HG02938 (cell line): ENCODE measurements at regions not wholly inside any gene's neighbourhood (a gene's known extent, or its start where the extent isn't known, plus 50 kb on each side); places are given as distances from the start of the nearest gene placed in this dataset.

ENCODE experiments used
- ATAC-seq: cut with Tn5 transposase; IDR thresholded peaks from one replicate; pipeline ENCODE4 v1.9.1; 2021; ENCODE audit warnings: mild to moderate bottlenecking, moderate library complexity; ENCODE audit not compliant: unreplicated experiment

DNA sequence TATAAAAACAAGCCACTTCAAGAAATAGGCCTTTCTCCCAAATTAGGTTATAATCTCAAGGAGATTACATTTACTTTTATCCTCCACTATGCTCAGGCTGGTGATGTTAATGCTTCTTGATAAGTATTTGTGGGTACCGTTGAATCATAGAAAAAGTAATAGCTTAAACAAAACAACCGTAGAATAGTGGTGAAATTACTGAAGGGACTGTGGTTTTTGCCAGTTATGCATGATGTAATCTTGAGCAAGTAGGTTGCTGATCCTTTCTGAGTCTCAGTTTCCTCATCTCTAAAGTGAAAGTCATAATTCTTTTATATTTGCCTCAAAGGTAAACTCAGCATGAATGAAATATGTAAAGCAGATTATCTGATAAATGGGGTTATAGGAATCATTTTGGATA, 187.3 kb upstream of the JAG1 start:
- ATAC-seq = no peak

DNA sequence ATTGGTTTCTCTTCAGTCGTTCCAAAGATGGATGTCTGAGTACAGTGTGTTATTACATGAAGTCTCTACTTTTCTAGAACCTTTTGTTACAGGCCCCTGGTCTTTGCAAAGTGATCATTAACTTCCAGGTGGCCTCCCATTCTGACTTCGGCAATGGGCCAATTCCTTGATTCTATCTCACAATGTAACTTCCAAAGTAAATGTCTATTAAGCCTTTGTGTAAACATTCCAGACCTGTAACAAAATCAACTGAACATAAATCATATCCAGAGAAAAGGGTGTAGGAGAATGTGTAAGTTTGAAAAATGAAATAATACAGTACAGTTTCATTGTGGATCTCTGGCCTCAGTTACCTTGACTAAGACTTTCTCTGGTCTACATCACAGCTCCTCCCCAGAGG, 187.8 kb upstream of the JAG1 start:
- no peak for ATAC-seq

DNA sequence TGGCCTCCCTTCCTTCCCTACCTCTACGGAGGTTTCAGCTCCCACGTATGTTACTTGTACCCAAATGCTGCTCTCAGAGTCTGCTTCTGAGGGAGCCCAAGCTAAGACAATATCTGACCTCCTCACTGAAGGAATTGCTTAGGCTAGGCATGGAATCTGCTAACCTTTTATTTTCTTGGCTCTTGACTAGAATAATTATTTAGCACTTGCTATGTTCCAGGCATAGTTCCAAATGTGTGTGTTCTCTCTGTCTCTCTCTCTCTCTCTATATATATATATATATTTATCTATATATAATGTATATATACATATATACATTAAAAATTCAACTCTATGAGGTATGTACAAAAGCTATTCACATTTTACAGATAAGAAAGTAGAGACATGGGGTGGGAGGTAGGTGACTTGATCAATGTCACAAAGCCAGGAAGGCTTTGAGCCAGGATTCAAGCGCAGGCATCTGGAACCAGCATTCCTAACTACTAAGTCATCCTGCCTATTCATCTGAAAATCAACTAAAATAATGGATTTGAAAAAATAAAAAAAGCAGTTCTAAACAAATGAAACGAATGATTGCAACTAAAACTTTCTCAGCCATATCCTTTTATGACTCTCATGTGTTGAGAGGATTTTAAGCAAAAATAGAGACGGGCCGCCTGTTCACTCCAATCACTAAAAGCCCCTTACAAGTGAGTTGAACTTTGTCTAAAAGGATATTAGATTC, 189.7 kb upstream of the JAG1 start:
- no peak for ATAC-seq

DNA sequence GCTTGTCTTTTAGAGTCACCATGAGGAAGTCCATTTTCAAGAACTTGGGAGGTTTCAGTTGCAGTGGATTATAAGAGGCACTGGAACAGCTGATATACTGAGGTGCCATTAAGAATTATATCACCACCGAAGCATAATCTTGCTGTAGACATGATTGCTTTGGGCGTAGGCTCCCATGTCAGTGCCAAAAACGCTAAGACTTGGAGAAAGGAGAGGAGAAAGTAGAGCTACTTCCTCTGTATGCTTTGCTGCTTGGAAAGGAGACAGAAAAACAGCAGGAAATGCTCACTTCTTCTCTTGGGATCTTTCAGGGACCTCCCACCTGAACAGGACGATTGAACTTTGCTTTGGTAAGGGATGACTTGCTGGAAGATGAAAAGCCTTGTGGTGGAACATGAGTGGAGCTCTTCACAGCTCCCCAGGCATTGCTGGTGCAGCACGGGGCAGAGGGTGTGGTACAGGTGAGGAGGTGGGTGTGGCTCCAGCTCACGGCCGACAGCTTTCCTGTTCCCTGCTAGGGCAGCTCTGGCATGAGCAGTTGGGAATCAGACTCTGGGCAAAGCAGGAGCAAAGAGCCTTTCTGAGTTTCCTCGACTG, 190.4 kb upstream of the JAG1 start:
- no peak for ATAC-seq

GRCh38 chr20:10868299-10868698, 194.5 kb upstream of the JAG1 start:
- ATAC-seq = no peak

GRCh38 chr20:10873026-10873425, 199.2 kb upstream of the JAG1 start:
- no peak for ATAC-seq

DNA sequence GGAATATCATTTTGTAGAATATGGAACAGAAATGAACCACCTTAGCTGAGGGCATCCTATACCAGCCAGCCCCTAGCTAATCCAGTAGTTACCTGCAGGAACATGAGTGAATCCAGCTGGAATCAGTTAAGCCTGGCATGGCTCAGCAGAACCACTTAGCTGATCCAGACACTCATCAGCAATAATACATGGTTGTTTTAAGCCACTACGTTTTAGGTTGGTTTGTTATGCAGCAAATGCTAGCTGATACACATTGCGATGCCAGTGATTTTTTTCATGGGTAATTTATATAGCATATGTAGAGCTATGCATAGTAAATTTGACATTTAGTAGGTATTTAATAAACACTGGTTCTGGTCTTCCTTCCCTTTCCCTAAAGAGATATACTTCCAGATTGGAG, 201.9 kb upstream of the JAG1 start:
- no peak for ATAC-seq

DNA sequence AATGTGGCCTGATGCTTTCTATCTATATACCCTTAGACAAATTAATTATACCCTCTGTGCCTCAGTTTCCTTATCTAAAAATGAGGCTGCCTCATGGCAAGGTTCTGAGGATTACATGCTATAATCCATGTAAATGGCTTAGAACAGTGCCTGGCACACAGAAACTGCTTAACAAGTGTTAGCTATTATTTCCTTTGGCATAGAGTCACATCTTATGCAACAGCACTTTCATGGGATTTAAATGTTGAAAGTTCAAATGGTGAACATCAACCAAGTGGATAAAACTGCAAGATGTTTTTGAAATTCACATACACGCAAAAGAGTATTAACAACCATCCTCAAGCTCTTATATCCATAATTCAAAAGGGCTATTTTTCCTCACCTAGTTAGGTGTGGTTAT, 202.8 kb upstream of the JAG1 start:
- no peak for ATAC-seq

GRCh38 chr20:10877342-10877741, 203.5 kb upstream of the JAG1 start:
- no peak for ATAC-seq

DNA sequence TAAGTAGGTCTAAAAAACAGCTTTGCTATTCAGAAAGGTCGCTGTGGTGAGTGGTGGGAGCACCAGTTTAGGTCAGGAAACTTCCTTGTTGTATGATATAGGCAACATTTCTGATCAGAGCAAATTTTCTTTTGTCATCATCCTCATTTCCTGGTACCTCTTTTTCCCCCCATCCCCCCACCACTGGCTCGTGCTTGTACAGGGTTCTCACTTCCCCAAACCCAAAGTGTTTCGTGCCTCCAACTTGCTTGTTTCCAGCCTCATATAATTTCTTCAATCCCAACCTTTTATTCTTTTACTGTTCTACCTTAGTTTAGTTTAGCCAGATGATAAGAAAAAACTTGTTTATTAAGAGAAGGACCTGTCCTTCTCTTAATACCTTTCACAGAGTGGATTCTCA, 209.4 kb upstream of the JAG1 start:
- no peak for ATAC-seq

DNA sequence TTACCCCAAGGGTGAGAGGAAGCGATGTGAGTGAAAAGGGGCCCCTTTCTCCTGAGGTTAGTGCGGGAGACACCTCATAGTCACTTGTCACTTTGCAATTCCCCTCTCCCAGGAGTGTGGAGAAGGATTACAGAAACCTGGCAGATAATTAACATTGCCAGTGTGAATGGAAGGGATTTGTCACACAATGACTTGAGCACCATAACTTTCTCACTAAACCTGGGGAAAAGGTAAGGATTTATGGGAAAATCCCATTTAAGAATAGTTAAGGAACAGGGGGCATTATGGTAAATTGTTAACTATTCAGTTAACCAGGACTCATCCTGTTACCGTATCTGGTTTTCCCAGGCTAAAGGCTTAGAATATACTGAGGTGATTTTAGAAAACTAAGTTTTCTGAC, 219.5 kb upstream of the JAG1 start:
- ATAC-seq = no peak

DNA sequence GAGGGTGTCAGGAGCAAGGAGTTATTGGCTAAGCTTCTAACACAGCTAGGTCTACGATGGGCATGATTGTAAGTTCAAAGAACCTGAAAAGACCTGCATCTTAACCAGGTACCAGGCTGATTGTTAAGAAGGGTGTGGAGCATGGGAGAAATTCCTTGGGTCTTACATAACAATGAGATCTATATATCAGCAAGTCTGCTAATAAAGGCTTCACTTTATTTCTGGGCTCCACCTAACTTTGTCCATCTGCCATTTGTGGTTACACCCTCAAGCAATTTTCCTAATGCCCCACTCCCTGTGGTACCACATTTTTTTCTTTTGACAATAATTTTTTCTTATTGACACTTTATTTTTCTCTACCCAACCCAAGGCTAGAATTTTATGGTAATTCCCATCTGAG, 223.5 kb upstream of the JAG1 start:
- ATAC-seq = no peak

DNA sequence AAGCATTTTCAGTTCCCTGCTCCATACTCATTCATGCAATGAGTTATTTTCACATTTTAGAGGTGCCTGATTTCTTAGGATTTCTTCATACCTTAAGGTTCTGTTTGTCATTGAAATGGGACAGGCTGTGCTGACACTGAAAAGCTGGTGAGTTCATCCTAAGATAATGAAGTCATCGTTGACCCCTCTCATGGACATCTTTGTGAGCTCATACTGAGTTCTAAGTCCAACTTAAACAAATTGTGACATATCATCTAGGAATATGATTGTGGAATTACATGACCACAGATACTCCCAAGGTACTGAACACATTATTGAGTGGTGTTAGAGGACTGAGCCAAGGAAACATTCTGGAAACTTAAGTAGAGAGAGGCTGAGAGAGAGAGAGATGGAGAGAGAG, 224.8 kb upstream of the JAG1 start:
- no peak for ATAC-seq

DNA sequence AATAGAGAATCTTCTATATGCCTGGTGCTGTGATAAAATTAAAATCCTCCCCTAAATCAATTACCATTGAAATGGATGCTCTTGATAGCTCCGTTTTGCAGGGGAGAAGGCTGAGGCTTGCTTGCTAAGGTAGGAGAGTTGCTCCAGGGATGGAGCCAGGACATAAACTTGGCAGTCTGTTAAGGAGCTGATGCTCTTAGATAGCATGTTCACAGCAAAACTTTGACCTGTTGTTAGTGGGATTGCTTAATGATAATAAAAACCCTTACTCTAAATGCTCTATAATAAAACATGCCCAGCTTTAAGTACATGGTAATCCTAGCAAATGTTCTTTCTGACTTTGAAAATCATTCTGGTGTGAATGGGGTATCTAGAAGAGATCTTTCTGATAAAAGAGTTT, 228.4 kb upstream of the JAG1 start:
- no peak for ATAC-seq

- no peak for ATAC-seq
These were observed 228.9 kb upstream of the JAG1 start for GRCh38 chr20:10902576-10903282.

DNA sequence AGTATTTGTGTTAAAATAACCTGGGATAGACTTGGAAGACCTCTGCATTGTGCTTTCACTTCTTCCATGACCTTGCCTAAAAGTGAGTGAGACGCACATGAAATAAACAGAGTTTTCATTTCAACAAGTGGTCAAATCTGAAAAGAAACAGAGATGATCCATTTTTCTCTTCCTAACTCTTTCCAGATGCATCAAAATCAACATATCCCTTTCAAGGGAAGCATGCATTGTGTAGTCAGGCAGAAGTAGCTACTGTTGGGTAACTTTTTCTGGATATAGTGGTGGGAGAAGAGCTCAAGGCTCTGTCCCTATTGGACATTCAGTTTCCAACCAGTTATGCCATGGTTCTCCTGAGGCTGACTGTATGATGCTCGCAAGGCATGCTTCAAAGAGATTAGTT, 233.0 kb upstream of the JAG1 start:
- no peak for ATAC-seq

DNA sequence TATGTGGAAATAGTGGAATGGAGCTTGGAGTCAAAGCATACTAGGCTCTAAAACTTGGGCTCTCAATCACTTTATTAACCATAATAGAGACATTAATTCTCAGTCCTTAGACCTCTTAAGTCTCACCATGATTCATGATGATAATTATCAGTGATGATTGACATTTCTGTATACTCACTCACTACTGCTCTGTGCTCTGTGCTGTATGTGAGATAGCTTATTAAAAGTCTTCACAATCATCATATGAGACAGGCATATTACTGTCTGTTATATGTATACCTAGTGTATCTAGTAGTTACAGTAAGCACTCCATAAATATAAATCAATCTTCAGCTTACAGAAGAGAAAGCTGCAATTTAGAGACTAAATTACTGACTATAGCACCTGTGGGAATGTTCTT, 236.0 kb upstream of the JAG1 start:
- no peak for ATAC-seq

GRCh38 chr20:10910535-10911178, 236.9 kb upstream of the JAG1 start:
- ATAC-seq = no peak

- ATAC-seq = no peak
These were observed 237.5 kb upstream of the JAG1 start for GRCh38 chr20:10911298-10911697.

- ATAC-seq = no peak
These were observed 242.0 kb upstream of the JAG1 start for GRCh38 chr20:10915815-10916214.

DNA sequence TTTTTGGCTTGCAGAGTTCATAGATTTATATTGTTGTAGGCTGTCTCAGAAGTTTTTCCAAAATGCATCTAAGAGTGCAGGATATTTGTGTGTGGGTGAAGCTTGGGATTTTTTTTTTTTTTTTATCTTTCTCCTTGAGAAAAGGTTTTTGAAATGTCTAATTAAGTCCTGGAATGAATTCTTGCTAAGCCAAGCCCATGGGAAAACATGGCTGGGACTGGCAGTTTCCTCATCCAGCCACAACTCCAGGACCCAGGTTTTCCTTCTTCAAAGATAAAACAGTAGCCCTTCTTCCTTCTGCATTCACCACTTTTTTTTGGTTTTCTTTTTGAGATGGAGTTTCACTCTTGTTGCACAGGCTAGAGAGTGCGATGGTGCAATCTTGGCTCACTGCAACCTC, 242.5 kb upstream of the JAG1 start:
- no peak for ATAC-seq

GRCh38 chr20:10917826-10918225, 244.0 kb upstream of the JAG1 start:
- no peak for ATAC-seq
